ENCODE measurements at regions not wholly inside any gene's neighbourhood (a gene's known extent, or its start where the extent isn't known, plus 50 kb on each side); places are given as distances from the start of the nearest gene placed in this dataset.
"Not testable (repeated sequence)": the region's sequence is repeated elsewhere in the genome, so short reads cannot be mapped to it uniquely, and the experiment has no call there.

DNA sequence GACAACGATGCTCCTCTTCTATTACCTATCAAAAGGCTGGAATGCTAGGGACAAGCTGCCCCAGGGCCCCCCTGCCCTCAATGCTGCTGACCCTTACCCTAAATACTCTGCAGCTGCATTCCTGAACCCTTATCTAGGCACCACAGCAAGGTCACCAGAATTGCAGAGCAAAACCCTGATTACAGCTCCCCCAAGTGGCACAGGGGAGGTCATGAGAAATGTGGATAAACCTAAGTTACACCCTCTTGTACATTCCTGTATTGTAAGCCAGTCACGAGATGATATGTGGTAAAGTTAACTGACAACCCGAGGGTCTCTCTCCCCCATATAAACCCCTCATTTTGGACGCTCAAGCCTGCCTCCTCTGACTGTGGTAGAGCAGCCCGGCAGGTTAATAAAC lies 411.8 kb upstream of the STXBP6 start:
- Histone ChIP-seq H4K20me1 (ENCODE audit: insufficient read depth, low read length) (no peaks in the 10 kb centered on the region), H3K4me1 (ENCODE audit: insufficient read depth, low read length) (no peaks in the 10 kb centered on the region), H3K4me3 (ENCODE audit: insufficient read depth, low read length) (no peak overlapping the region), H3K27me3 (ENCODE audit: insufficient read depth, low read length) (no peaks in the 10 kb centered on the region), H3K36me3 (ENCODE audit: insufficient read depth, low read length) (no peaks in the 10 kb centered on the region), H3K4me2 (ENCODE audit: insufficient read depth, low read length) (no peak overlapping the region), H3K9me3 (ENCODE audit: low read depth, low read length) (no peaks in the 10 kb centered on the region), H3K79me2 (ENCODE audit: insufficient read depth, low read length) (no peaks in the 10 kb centered on the region), H3K27ac (ENCODE audit: low read depth, low read length) (no peak overlapping the region), H2AFZ (ENCODE audit: low read length) (no peak overlapping the region)
- no peak for DNase-seq (ENCODE audit: insufficient read length, low spot score, missing footprints)
- TF ChIP-seq, protein P1, sequence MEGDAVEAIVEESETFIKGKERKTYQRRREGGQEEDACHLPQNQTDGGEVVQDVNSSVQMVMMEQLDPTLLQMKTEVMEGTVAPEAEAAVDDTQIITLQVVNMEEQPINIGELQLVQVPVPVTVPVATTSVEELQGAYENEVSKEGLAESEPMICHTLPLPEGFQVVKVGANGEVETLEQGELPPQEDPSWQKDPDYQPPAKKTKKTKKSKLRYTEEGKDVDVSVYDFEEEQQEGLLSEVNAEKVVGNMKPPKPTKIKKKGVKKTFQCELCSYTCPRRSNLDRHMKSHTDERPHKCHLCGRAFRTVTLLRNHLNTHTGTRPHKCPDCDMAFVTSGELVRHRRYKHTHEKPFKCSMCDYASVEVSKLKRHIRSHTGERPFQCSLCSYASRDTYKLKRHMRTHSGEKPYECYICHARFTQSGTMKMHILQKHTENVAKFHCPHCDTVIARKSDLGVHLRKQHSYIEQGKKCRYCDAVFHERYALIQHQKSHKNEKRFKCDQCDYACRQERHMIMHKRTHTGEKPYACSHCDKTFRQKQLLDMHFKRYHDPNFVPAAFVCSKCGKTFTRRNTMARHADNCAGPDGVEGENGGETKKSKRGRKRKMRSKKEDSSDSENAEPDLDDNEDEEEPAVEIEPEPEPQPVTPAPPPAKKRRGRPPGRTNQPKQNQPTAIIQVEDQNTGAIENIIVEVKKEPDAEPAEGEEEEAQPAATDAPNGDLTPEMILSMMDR (IDR thresholded peaks at IDR 0.05; ENCODE audit: extremely low read depth, low read depth, low read length), result no peak

DNA sequence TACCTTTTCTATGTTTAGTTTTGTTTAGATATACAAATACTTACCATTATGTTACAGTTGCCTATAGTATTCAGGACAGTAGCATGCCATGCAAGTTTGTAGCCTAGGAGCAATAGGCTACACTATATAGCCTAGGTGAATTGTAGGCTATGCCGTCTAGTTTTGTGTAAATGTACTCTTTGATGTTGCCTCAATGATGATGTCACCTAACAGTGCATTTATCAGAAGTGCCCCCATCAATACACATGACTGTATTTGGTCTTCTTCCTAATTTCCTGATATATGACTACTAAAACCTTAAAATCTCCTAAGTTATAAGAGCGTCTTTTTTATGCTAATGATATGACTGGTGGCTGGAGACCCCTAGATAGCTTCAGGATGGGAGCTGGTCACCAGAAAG lies 394.4 kb upstream of the STXBP6 start:
- no peaks in the 10 kb centered on the region for H3K27me3 ChIP-seq (ENCODE audit: insufficient read depth, low read length)
- H3K4me1 ChIP-seq (ENCODE audit: insufficient read depth, low read length), result no peaks in the 10 kb centered on the region
- H3K9me3 ChIP-seq (ENCODE audit: low read depth, low read length), result peaks cover 2% of the 10 kb centered on the region
- no peaks in the 10 kb centered on the region for H3K36me3 ChIP-seq (ENCODE audit: insufficient read depth, low read length)
- no peaks in the 10 kb centered on the region for H3K79me2 ChIP-seq (ENCODE audit: insufficient read depth, low read length)
- H3K27ac ChIP-seq (ENCODE audit: low read depth, low read length), result no peak overlapping the region
- H3K4me3 ChIP-seq (ENCODE audit: insufficient read depth, low read length), result no peak overlapping the region
- no peak overlapping the region for H2AFZ ChIP-seq (ENCODE audit: low read length)
- H3K4me2 ChIP-seq (ENCODE audit: insufficient read depth, low read length), result no peak overlapping the region
- no peak for DNase-seq (ENCODE audit: insufficient read length, low spot score, missing footprints)
- TF ChIP-seq, protein P1 (IDR thresholded peaks at IDR 0.05; ENCODE audit: extremely low read depth, low read depth, low read length), result no peak
- H4K20me1 ChIP-seq (ENCODE audit: insufficient read depth, low read length), result no peaks in the 10 kb centered on the region

DNA sequence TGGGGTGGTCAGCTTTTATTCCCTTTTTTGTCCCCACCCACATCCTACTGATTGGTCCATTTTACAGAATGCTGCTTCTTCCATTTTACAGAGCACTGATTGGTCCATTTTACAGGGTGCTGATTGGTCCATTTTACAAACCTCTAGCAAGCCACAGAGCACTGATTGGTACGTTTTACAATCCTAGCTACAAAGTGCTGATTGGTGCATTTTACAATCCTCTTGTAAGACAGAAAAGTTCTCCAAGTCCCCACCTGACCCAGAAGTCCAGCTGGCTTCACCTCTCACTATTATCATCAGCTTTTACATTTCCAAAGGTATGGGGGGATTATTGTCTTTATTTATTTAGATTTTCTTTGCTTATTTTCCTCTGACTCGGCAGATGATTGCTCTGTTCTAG lies 390.4 kb upstream of the STXBP6 start:
- not testable (repeated sequence) for H3K9me3 ChIP-seq (ENCODE audit: low read depth, low read length); H3K79me2 ChIP-seq (ENCODE audit: insufficient read depth, low read length); H3K27me3 ChIP-seq (ENCODE audit: insufficient read depth, low read length); H2AFZ ChIP-seq (ENCODE audit: low read length); H3K36me3 ChIP-seq (ENCODE audit: insufficient read depth, low read length); H3K27ac ChIP-seq (ENCODE audit: low read depth, low read length); DNase-seq (ENCODE audit: insufficient read length, low spot score, missing footprints); H3K4me3 ChIP-seq (ENCODE audit: insufficient read depth, low read length); H3K4me1 ChIP-seq (ENCODE audit: insufficient read depth, low read length); H4K20me1 ChIP-seq (ENCODE audit: insufficient read depth, low read length); H3K4me2 ChIP-seq (ENCODE audit: insufficient read depth, low read length)

DNA sequence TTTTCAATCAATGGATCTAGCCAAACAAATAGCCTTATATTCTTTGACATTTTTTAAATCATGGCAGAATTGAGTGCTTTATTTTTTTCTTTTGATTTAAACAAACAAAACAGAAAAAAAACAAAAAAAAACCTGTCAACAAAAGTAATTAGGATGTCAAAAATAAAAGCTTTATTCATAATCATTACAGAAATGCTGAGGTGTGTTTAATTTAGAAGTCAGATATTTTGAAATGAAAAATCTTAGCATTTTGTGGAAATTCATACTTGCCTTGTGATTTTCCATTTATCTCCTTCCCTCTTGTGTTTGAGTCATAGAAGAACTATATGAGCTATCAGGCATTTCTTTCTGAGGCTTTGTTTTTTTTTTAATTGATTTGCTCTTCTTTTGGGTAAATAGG lies 387.0 kb upstream of the STXBP6 start:
- H3K36me3 ChIP-seq (ENCODE audit: insufficient read depth, low read length), result no peaks in the 10 kb centered on the region
- no peak overlapping the region for H3K4me3 ChIP-seq (ENCODE audit: insufficient read depth, low read length)
- no peak overlapping the region for H3K4me2 ChIP-seq (ENCODE audit: insufficient read depth, low read length)
- no peaks in the 10 kb centered on the region for H3K4me1 ChIP-seq (ENCODE audit: insufficient read depth, low read length)
- H2AFZ ChIP-seq (ENCODE audit: low read length), result no peak overlapping the region
- H3K27ac ChIP-seq (ENCODE audit: low read depth, low read length), result no peak overlapping the region
- H3K27me3 ChIP-seq (ENCODE audit: insufficient read depth, low read length), result no peaks in the 10 kb centered on the region
- H3K79me2 ChIP-seq (ENCODE audit: insufficient read depth, low read length), result no peaks in the 10 kb centered on the region
- no peaks in the 10 kb centered on the region for H4K20me1 ChIP-seq (ENCODE audit: insufficient read depth, low read length)
- no peak for DNase-seq (ENCODE audit: insufficient read length, low spot score, missing footprints)
- TF ChIP-seq, protein P1 (IDR thresholded peaks at IDR 0.05; ENCODE audit: extremely low read depth, low read depth, low read length), result no peak
- H3K9me3 ChIP-seq (ENCODE audit: low read depth, low read length), result peaks cover 3% of the 10 kb centered on the region

Data from osteoblast (primary cell).